ENCODE measurements at regions not wholly inside any gene's neighbourhood (a gene's known extent, or its start where the extent isn't known, plus 50 kb on each side); places are given as distances from the start of the nearest gene placed in this dataset.

DNA sequence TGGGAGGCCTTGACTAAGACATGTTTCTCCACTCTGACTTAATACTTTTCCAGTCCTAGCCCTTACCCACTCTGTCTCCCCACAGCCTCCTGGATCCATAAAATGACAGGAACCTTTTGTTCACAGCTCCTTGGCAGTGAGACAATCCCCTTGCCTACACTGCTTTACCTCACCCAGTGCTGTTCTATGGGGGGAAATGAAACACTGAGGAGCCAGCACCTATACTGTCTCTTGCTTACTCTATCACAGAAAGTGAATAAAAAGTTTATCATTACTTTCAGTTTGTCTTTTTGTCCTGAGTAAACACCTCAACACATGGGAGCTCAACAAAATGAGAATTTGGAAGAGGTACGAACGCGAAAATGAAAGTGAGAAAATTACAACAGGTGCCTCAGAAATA, 127.2 kb upstream of the DAAM1 start:
- Mint-ChIP-seq H3K9me3 (ENCODE audit: unreplicated experiment) (peaks cover 18% of the 10 kb centered on the region), H3K4me3 (ENCODE audit: unreplicated experiment) (no peak overlapping the region), H3K36me3 (ENCODE audit: unreplicated experiment) (no peaks in the 10 kb centered on the region), H3K27me3 (ENCODE audit: unreplicated experiment) (peaks cover 5% of the 10 kb centered on the region), H3K27ac (ENCODE audit: unreplicated experiment) (no peak overlapping the region), H3K4me1 (ENCODE audit: unreplicated experiment) (no peaks in the 10 kb centered on the region)
- DNase-seq (ENCODE audit: extremely low spot score, unreplicated experiment): no peak
- TF ChIP-seq CTCF (IDR thresholded peaks at IDR 0.05): no peak

GRCh38 chr14:59063259-59063658, 125.2 kb upstream of the DAAM1 start:
- peaks cover 20% of the 10 kb centered on the region for H3K9me3 Mint-ChIP-seq (ENCODE audit: unreplicated experiment)
- no peak for DNase-seq (ENCODE audit: extremely low spot score, unreplicated experiment)
- no peak overlapping the region for H3K4me3 Mint-ChIP-seq (ENCODE audit: unreplicated experiment)
- no peaks in the 10 kb centered on the region for H3K36me3 Mint-ChIP-seq (ENCODE audit: unreplicated experiment)
- H3K27me3 Mint-ChIP-seq (ENCODE audit: unreplicated experiment): peaks cover 5% of the 10 kb centered on the region
- H3K4me1 Mint-ChIP-seq (ENCODE audit: unreplicated experiment): no peaks in the 10 kb centered on the region
- no peak overlapping the region for H3K27ac Mint-ChIP-seq (ENCODE audit: unreplicated experiment)
- TF ChIP-seq CTCF (IDR thresholded peaks at IDR 0.05): no peak

DNA sequence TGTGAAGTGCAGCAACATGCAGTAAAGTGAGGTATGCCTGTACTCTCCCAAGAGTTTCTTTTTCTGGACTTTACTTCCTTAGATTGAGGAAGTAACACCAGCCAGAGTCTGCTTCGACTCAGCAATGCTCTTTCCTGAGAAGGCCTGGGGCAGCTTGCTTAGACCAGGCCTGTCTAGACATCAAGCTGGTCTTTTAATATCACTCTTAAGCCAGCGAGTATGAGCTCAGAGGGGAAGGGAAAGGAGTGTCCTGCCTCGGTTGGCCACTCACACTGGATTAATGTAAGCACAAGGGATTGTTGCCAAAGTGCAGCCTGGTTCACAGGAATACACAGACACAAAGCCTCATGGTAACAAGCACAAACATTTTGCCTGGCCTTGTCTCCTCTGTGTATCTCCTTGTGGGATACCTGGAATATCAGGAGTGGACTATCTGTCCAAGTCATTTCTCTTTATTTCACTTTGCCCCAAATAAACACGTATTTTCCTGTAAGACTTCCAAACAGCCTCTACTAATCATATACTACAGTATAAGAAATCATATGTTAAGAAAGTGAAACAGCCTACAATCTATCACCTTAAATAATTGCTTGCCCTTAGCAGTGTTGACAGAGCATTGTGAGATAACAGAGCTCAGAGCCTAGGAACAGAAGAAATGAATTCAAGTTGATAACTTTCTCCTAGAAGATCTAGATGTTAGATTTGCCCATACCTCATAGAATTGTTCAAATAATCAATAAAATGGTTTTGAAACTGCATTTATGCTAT, 121.2 kb upstream of the DAAM1 start:
- DNase-seq (ENCODE audit: extremely low spot score, unreplicated experiment): no peak
- Mint-ChIP-seq H3K4me1 (ENCODE audit: unreplicated experiment) (no peaks in the 10 kb centered on the region), H3K4me3 (ENCODE audit: unreplicated experiment) (no peak overlapping the region), H3K36me3 (ENCODE audit: unreplicated experiment) (no peaks in the 10 kb centered on the region), H3K27ac (ENCODE audit: unreplicated experiment) (no peak overlapping the region), H3K9me3 (ENCODE audit: unreplicated experiment) (peaks cover 20% of the 10 kb centered on the region), H3K27me3 (ENCODE audit: unreplicated experiment) (peaks cover 34% of the 10 kb centered on the region)
- no peak for TF ChIP-seq CTCF (IDR thresholded peaks at IDR 0.05)

DNA sequence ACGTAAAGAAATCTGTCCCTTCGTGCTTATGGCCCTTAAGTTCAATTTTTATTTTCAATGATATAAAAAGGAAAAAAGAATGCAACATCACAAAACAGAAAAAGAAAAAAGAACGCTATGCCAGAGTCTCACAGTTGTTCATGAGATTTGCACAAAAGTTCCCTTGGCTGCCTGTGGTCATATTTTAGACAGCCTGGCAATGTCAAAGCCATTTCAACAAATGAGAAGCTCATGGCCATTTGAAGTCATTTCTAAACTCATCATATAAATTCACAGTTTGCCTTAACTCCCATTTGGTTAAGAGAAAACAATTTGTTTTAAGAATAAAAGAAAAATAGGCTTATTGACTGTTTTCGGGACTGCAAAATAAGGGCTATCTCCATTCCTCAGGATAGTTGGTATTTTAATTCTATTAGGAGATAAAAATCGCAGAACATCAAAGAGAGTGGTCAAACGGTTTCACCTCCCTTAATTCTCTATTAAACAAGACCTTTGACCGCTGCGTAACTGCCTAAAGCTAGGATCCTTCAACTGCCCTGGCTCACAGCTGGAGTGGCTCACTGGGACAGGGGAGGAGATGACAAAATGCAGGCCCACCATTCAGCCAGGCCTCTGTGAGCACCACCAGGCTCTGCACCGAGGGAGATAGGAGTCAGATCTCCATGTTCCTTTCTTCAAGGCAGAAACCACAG, 119.2 kb upstream of the DAAM1 start:
- TF ChIP-seq CTCF (IDR thresholded peaks at IDR 0.05): no peak
- no peak overlapping the region for H3K4me3 Mint-ChIP-seq (ENCODE audit: unreplicated experiment)
- peaks cover 14% of the 10 kb centered on the region for H3K9me3 Mint-ChIP-seq (ENCODE audit: unreplicated experiment)
- DNase-seq (ENCODE audit: extremely low spot score, unreplicated experiment): no peak
- H3K27me3 Mint-ChIP-seq (ENCODE audit: unreplicated experiment): peaks cover 49% of the 10 kb centered on the region
- H3K36me3 Mint-ChIP-seq (ENCODE audit: unreplicated experiment): no peaks in the 10 kb centered on the region
- H3K4me1 Mint-ChIP-seq (ENCODE audit: unreplicated experiment): no peaks in the 10 kb centered on the region
- H3K27ac Mint-ChIP-seq (ENCODE audit: unreplicated experiment): no peak overlapping the region

DNA sequence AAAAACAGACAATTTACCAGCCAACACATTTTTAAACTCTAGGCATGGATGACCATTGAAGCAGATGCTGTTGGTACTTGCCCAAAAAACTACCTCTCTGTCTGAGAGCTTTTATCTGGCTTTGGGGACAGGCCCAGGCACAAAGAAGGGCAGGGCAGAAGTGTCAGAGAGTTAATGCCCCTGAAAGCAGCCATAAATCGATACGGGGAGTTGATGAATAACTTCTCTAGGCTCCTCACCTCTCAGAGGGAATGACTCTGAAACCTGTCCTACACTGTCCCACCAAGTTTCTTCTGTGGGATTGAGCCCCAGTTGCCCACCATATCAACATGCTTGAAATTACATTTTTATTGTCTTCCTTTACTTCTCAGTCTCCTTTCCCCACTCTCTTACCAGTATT, 113.0 kb upstream of the DAAM1 start:
- H3K4me1 Mint-ChIP-seq (ENCODE audit: unreplicated experiment): no peaks in the 10 kb centered on the region
- DNase-seq (ENCODE audit: extremely low spot score, unreplicated experiment): no peak
- H3K9me3 Mint-ChIP-seq (ENCODE audit: unreplicated experiment): no peaks in the 10 kb centered on the region
- no peak overlapping the region for H3K27ac Mint-ChIP-seq (ENCODE audit: unreplicated experiment)
- H3K27me3 Mint-ChIP-seq (ENCODE audit: unreplicated experiment): peaks cover 72% of the 10 kb centered on the region
- no peaks in the 10 kb centered on the region for H3K36me3 Mint-ChIP-seq (ENCODE audit: unreplicated experiment)
- H3K4me3 Mint-ChIP-seq (ENCODE audit: unreplicated experiment): no peak overlapping the region
- no peak for TF ChIP-seq CTCF (IDR thresholded peaks at IDR 0.05)

All from osteocyte (in vitro differentiated cells).